A549 (cell line): ENCODE measurements at regions not wholly inside any gene's neighbourhood (a gene's known extent, or its start where the extent isn't known, plus 50 kb on each side); places are given as distances from the start of the nearest gene placed in this dataset.

Experiments
- ATAC-seq, 2 experiments: fragments of 200-7000 bp in 1 of 2; fragments of >200 bp in 1 of 2; cut with Nextera tagmentation in 1 of 2; cut with Tn5 transposase in 1 of 2; 3 replicates each; pipeline versions ENCODE4 v1.8.0 to v1.9.1; 2018 to 2020; ENCODE audit warnings: mild to moderate bottlenecking in 1 of 2, moderate library complexity in 1 of 2
- CTCF ChIA-PET: fragments of 300-600 bp; sonication (Branson Sonifier 250); formaldehyde crosslinking; extraction: SDS; loops from one replicate; lab custom pipeline; 2021; ENCODE audit warnings: antibody characterized with exemption, inconsistent platforms; lab: Yijun Ruan, JAX
- POLR2A ChIA-PET: fragments of 350-600 bp; formaldehyde crosslinking; extraction: SDS; loops from one replicate; lab custom pipeline; 2021; ENCODE audit warnings: antibody characterized with exemption, inconsistent platforms; lab: Yijun Ruan, JAX
- DNase-seq, 2 experiments: peaks; one replicate each; pipeline versions ENCODE4 v3.0.0 to v3.0.0-alpha.2; 2011 to 2016; ENCODE audit warnings: low read depth in 1 of 2, low spot score in 1 of 2
- FAIRE-seq: peaks from 2 replicates; lab custom pipeline; 2011; peaks lifted over from hg19 to GRCh38; lab: Jason Lieb, UNC
- H3K27ac ChIP-seq, 2 experiments: fragments of >200 bp; sonication (Bioruptor Twin); formaldehyde crosslinking; 3 replicates each; pipeline ENCODE4 v1.5.1; 2016 to 2017
- H3K4me1 ChIP-seq: fragments of >200 bp; sonication (Bioruptor Twin); formaldehyde crosslinking; 3 replicates; pipeline ENCODE4 v1.6.1; 2016
- H3K4me2 ChIP-seq: fragments of >200 bp; sonication (Bioruptor Twin); formaldehyde crosslinking; 3 replicates; pipeline ENCODE4 v1.6.1; 2016
- H3K4me3 ChIP-seq: fragments of >200 bp; sonication (Bioruptor Twin); formaldehyde crosslinking; 3 replicates; pipeline ENCODE4 v1.5.1; 2016
- H3K9me3 ChIP-seq: fragments of >200 bp; sonication (Bioruptor Twin); formaldehyde crosslinking; 3 replicates; pipeline ENCODE4 v1.6.1; 2016
- BCL3 ChIP-seq: fragments of >200 bp; sonication (Bioruptor Twin); formaldehyde crosslinking; IDR thresholded peaks from 3 replicates; pipeline ENCODE4 v1.6.1; 2016
- EP300 ChIP-seq, 2 experiments: fragments of >200 bp; sonication (Bioruptor Twin); formaldehyde crosslinking; IDR thresholded peaks; 2 replicates in 1 of 2; 3 replicates in 1 of 2; pipeline ENCODE4 v1.6.1; 2016 to 2017
- GATA3 ChIP-seq: IDR thresholded peaks from 2 replicates; pipeline ENCODE4 v1.6.1; 2012; ENCODE audit warnings: borderline replicate concordance
- HOXB13 ChIP-seq: fragments of 250-450 bp; sonication (Bioruptor Pico); IDR thresholded peaks from 2 replicates; pipeline ENCODE4 v1.5.0; 2020; ENCODE audit warnings: low read depth, mild to moderate bottlenecking, moderate library complexity
- JUNB ChIP-seq: fragments of >200 bp; sonication (Bioruptor Twin); formaldehyde crosslinking; IDR thresholded peaks from 2 replicates; pipeline ENCODE4 v1.6.1; 2016
- KDM1A ChIP-seq: fragments of 200-600 bp; sonication (generic); IDR thresholded peaks from 2 replicates; pipeline ENCODE4 v1.6.1; 2016; ENCODE audit warnings: low read depth, mild to moderate bottlenecking
- MAZ ChIP-seq: fragments of 150-350 bp; IDR thresholded peaks from 2 replicates; pipeline ENCODE4 v1.6.1; 2014; ENCODE audit warnings: antibody characterized with exemption, low read depth, low read length, borderline replicate concordance
- NFE2L2 ChIP-seq: fragments of 150-350 bp; conservative IDR thresholded peaks from 2 replicates; pipeline ENCODE4 v1.6.1; 2014; ENCODE audit warnings: low read length
- NPAS2 ChIP-seq: fragments of 250-450 bp; sonication (Bioruptor Pico); IDR thresholded peaks from 2 replicates; pipeline ENCODE4 v1.8.0; 2022; ENCODE audit warnings: mild to moderate bottlenecking, moderate library complexity, borderline replicate concordance
- PHF8 ChIP-seq: fragments of 200-600 bp; sonication (generic); IDR thresholded peaks from 2 replicates; pipeline ENCODE4 v1.6.1; 2016; ENCODE audit warnings: low read depth, mild to moderate bottlenecking, antibody characterized with exemption, moderate library complexity, borderline replicate concordance
- POLR2A ChIP-seq: IDR thresholded peaks from 2 replicates; pipeline ENCODE4 v1.6.1; 2012; ENCODE audit warnings: mild to moderate bottlenecking, low read length
- POLR2AphosphoS2 ChIP-seq: conservative IDR thresholded peaks from 2 replicates; pipeline ENCODE4 v1.6.1; 2012; ENCODE audit warnings: low read length, improper control_type of control experiment, inconsistent platforms
- REST ChIP-seq: fragments of 200-600 bp; sonication (generic); IDR thresholded peaks from 2 replicates; pipeline ENCODE4 v1.6.1; 2016; ENCODE audit warnings: antibody characterized with exemption, mild to moderate bottlenecking, moderate library complexity
- RFX5 ChIP-seq: fragments of 450-650 bp; IDR thresholded peaks from 2 replicates; pipeline ENCODE4 v1.7.1; 2014; ENCODE audit warnings: antibody characterized with exemption, mild to moderate bottlenecking, moderate library complexity
- SREBF2 ChIP-seq: fragments of 450-650 bp; IDR thresholded peaks from 2 replicates; pipeline ENCODE4 v1.6.1; 2014; ENCODE audit warnings: mild to moderate bottlenecking, moderate library complexity
- TFCP2L1 ChIP-seq: fragments of 250-450 bp; sonication (Bioruptor Pico); IDR thresholded peaks from 2 replicates; pipeline ENCODE4 v1.5.0; 2021; ENCODE audit warnings: mild to moderate bottlenecking
- ZFP36 ChIP-seq: fragments of 450-650 bp; IDR thresholded peaks from 2 replicates; pipeline ENCODE4 v1.6.1; 2014; ENCODE audit warnings: borderline replicate concordance; ENCODE audit not compliant: partially characterized antibody
- WGBS: methylation state at CpG from one replicate; pipeline ENCODE4 v1.1.6; 2017; ENCODE audit errors: missing lambda C conversion rate; 5-methylcytosine and 5-hydroxymethylcytosine counted together
- TF ChIP-seq, protein P1 (sequence below): fragments of 250-450 bp; sonication (Bioruptor Pico); IDR thresholded peaks from 2 replicates; pipeline ENCODE4 v1.5.0; 2020; ENCODE audit warnings: low read depth, mild to moderate bottlenecking, moderate library complexity
- TF ChIP-seq, protein P2 (sequence below): IDR thresholded peaks from 2 replicates; pipeline ENCODE4 v1.6.1; 2012
- TF ChIP-seq, protein P3 (sequence below): fragments of 150-350 bp; IDR thresholded peaks from 2 replicates; pipeline ENCODE4 v1.6.1; 2014; ENCODE audit warnings: low read depth, mild to moderate bottlenecking, low read length

DNA sequence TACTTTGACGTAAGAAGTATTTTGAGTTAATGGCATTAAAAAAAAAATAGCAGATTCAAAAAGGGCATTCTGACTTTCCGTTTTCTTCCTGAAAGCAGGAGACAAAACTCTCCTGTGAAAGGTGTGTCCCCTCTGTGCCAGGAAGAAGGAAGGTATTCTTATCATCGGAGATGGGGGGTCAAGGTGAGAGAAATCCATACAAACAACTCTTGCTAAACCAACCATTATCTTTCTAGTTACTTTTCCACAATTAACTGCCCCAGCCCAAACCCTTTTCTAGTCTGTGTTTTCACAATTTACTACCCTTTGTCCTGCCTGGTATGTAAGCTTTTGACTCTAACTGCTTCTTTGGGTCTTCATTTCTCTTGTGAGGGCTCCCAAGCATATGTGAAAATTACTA is 717.3 kb downstream of the EPM2A start (continued):
- TF ChIP-seq REST = no peak
- TF ChIP-seq, protein P1, sequence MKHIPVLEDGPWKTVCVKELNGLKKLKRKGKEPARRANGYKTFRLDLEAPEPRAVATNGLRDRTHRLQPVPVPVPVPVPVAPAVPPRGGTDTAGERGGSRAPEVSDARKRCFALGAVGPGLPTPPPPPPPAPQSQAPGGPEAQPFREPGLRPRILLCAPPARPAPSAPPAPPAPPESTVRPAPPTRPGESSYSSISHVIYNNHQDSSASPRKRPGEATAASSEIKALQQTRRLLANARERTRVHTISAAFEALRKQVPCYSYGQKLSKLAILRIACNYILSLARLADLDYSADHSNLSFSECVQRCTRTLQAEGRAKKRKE (CRISPR knock-in tag) = no peak
- no peak for TF ChIP-seq JUNB
- no peak for TF ChIP-seq BCL3
- no peak for TF ChIP-seq MAZ
- TF ChIP-seq, protein P2, sequence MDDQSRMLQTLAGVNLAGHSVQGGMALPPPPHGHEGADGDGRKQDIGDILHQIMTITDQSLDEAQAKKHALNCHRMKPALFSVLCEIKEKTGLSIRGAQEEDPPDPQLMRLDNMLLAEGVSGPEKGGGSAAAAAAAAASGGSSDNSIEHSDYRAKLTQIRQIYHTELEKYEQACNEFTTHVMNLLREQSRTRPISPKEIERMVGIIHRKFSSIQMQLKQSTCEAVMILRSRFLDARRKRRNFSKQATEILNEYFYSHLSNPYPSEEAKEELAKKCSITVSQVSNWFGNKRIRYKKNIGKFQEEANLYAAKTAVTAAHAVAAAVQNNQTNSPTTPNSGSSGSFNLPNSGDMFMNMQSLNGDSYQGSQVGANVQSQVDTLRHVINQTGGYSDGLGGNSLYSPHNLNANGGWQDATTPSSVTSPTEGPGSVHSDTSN = no peak
- no peak for TF ChIP-seq PHF8

DNA sequence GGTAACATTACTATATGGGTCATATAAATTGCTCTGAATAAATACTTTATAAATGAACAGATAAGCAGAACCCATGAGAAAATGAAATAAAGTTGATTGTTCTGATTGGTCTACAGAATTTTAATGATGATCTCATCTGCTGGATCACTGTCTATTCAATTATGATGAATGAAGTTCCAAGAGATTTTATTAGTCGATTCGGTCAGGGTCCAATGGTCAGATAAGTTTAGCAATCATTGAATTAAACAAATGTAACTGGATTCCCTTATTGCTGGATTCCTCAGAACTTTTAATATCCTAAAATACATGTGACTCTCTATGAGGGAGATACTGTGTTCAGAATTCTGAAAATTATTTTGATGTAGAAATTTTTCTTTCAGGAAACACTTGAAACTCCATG is 715.2 kb downstream of the EPM2A start:
- no peak for FAIRE-seq
- CTCF ChIA-PET = no interaction called here
- POLR2A ChIA-PET = no interaction called here

More for the DNA sequence above, 715.2 kb downstream of the EPM2A start:
- H3K27ac ChIP-seq = no peak overlapping the region
- DNase-seq (no peak), ATAC-seq (no peak)
- peaks cover 16% of the 10 kb centered on the region for H3K4me1 ChIP-seq
- no peak overlapping the region for H3K4me2 ChIP-seq
- WGBS = 86% methylated on average over 2 of the region's 2 CpGs
- H3K9me3 ChIP-seq = no peaks in the 10 kb centered on the region
- H3K4me3 ChIP-seq = no peak overlapping the region
- TF ChIP-seq REST (no peak), NFE2L2 (no peak), SREBF2 (no peak), NPAS2 (CRISPR knock-in tag) (no peak), TFCP2L1 (CRISPR knock-in tag) (no peak), EP300 (IDR thresholded peaks at IDR 0.05) (no peak), KDM1A (no peak), ZFP36 (no peak), RFX5 (no peak), POLR2AphosphoS2 (no peak), POLR2A (no peak), HOXB13 (no peak), GATA3 (no peak)
- TF ChIP-seq, protein P3, sequence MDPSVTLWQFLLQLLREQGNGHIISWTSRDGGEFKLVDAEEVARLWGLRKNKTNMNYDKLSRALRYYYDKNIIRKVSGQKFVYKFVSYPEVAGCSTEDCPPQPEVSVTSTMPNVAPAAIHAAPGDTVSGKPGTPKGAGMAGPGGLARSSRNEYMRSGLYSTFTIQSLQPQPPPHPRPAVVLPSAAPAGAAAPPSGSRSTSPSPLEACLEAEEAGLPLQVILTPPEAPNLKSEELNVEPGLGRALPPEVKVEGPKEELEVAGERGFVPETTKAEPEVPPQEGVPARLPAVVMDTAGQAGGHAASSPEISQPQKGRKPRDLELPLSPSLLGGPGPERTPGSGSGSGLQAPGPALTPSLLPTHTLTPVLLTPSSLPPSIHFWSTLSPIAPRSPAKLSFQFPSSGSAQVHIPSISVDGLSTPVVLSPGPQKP = no peak
- TF ChIP-seq, protein P2 = no peak
